HEK293T (cell line): ENCODE measurements at regions not wholly inside any gene's neighbourhood (a gene's known extent, or its start where the extent isn't known, plus 50 kb on each side); places are given as distances from the start of the nearest gene placed in this dataset.

Experiments used
- ARNT ChIP-seq: fragments of 450-650 bp; IDR thresholded peaks from 2 replicates; pipeline ENCODE4 v1.6.1; 2017; ENCODE audit warnings: mild to moderate bottlenecking
- BHLHE40 ChIP-seq: fragments of 450-650 bp; IDR thresholded peaks from 2 replicates; pipeline ENCODE4 v1.6.1; 2016; ENCODE audit warnings: mild to moderate bottlenecking, moderate library complexity, borderline replicate concordance
- ELF4 ChIP-seq: fragments of 450-650 bp; IDR thresholded peaks from 2 replicates; pipeline ENCODE4 v1.6.1; 2017; ENCODE audit warnings: antibody characterized with exemption
- FOXA1 ChIP-seq: fragments of 450-650 bp; IDR thresholded peaks from 2 replicates; pipeline ENCODE4 v1.6.1; 2016; ENCODE audit warnings: mild to moderate bottlenecking
- FOXK2 ChIP-seq: fragments of 450-650 bp; IDR thresholded peaks from 2 replicates; pipeline ENCODE4 v1.6.1; 2016; ENCODE audit warnings: mild to moderate bottlenecking
- FOXM1 ChIP-seq: fragments of 450-650 bp; IDR thresholded peaks from 2 replicates; pipeline ENCODE4 v1.6.1; 2017; ENCODE audit warnings: mild to moderate bottlenecking, borderline replicate concordance
- HDGF ChIP-seq: fragments of 450-650 bp; IDR thresholded peaks from 2 replicates; pipeline ENCODE4 v1.6.1; 2017; ENCODE audit warnings: antibody characterized with exemption, borderline replicate concordance
- L3MBTL2 ChIP-seq: fragments of 450-650 bp; conservative IDR thresholded peaks from 2 replicates; pipeline ENCODE4 v1.6.1; 2016; ENCODE audit warnings: mild to moderate bottlenecking
- SP1 ChIP-seq: fragments of 450-650 bp; IDR thresholded peaks from 2 replicates; pipeline ENCODE4 v1.6.1; 2017
- SUZ12 ChIP-seq: fragments of 450-650 bp; IDR thresholded peaks from 2 replicates; pipeline ENCODE4 v1.6.1; 2016; ENCODE audit warnings: mild to moderate bottlenecking
- TARDBP ChIP-seq: fragments of 450-650 bp; IDR thresholded peaks from 2 replicates; pipeline ENCODE4 v1.6.1; 2016
- TF ChIP-seq, protein P1 (sequence below): fragments of 450-650 bp; IDR thresholded peaks from 2 replicates; pipeline ENCODE4 v1.6.1; 2016

DNA sequence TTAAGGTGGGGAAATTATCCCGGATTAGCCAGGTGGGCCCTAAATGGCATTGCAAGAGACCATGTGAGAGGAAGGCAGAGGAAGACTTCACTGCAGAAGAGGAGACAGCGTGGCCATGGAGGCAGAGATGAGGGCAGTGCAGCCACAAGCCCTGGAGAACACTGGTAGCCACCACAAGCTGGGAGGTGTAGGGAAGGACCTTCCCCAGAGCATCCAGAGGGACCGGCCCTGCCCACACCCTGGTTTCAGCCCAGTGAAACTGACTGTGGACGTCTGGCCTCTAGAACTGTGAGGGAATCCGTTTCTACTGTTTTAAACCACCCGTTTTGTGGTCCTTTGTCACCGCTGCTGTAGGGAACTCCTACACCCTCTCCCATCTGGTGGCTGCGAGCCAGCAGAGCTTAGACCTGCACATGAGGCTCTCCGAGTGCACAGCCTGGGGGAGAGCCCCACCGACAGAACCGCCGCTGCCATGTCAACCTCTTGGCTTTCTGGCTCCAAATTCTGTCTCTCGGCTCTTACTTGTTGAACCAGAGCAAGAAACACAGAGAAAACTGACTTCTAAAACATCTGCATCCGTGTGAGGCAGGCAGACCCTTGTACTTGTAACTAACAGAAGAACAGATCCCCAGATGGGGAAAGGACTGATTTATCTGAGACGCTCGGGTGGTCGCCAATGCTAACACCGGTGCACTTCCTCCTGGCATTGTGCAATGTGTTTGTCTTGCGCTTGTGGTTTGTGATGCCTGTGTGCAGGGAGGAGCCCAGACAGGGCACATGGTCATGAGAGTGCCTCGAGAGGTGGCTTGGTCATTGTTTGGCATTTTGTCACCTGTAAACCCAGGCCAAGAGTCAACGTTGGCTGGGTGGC lies 90.8 kb upstream of the TMPRSS2 start:
- TF ChIP-seq TARDBP (no peak), SUZ12 (no peak), SP1 (no peak), ARNT (no peak), FOXK2 (no peak), BHLHE40 (no peak), L3MBTL2 (no peak), FOXM1 (no peak), ELF4 (no peak), HDGF (no peak), FOXA1 (no peak)
- TF ChIP-seq, protein P1, sequence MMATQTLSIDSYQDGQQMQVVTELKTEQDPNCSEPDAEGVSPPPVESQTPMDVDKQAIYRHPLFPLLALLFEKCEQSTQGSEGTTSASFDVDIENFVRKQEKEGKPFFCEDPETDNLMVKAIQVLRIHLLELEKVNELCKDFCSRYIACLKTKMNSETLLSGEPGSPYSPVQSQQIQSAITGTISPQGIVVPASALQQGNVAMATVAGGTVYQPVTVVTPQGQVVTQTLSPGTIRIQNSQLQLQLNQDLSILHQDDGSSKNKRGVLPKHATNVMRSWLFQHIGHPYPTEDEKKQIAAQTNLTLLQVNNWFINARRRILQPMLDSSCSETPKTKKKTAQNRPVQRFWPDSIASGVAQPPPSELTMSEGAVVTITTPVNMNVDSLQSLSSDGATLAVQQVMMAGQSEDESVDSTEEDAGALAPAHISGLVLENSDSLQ, result no peak
